OCI-LY3 (cell line): ENCODE measurements at regions not wholly inside any gene's neighbourhood (a gene's known extent, or its start where the extent isn't known, plus 50 kb on each side); places are given as distances from the start of the nearest gene placed in this dataset.

Experiments used
- H2AFZ ChIP-seq: fragments of 200-600, 300-600 bp; shearing (Covaris generic); 2 replicates; pipeline ENCODE4 v1.6.0; 2014; ENCODE audit warnings: antibody characterized with exemption, low read depth, low read length
- H3K27ac ChIP-seq: fragments of 200-600, 300-600 bp; sonication (generic); 2 replicates; pipeline ENCODE4 v1.5.1; 2014; ENCODE audit warnings: mild to moderate bottlenecking, low read length, moderate library complexity, mixed read lengths
- H3K27me3 ChIP-seq: fragments of 200-600, 300-600 bp; sonication (generic); 2 replicates; pipeline ENCODE4 v1.6.1; 2014; ENCODE audit warnings: low read depth, low read length, mixed read lengths
- H3K36me3 ChIP-seq: fragments of 200-600, 300-600 bp; sonication (generic); replicated peaks from 2 replicates; pipeline ENCODE3; 2014; ENCODE audit warnings: low read depth, low read length, mixed read lengths
- H3K4me1 ChIP-seq: fragments of 300-600, 200-600 bp; sonication (generic); 2 replicates; pipeline ENCODE4 v1.6.1; 2014; ENCODE audit warnings: low read length, mixed read lengths
- H3K4me2 ChIP-seq: fragments of 200-600, 300-600 bp; sonication (generic); 2 replicates; pipeline ENCODE4 v1.6.1; 2014; ENCODE audit warnings: low read length, mixed read lengths
- H3K4me3 ChIP-seq: fragments of 300-600, 200-600 bp; sonication (generic); 2 replicates; pipeline ENCODE4 v1.5.1; 2014; ENCODE audit warnings: antibody characterized with exemption, mild to moderate bottlenecking, low read length, moderate library complexity
- H3K79me2 ChIP-seq: fragments of 300-600, 200-600 bp; shearing (Covaris generic); 2 replicates; pipeline ENCODE4 v1.6.1; 2014; ENCODE audit warnings: mild to moderate bottlenecking, low read length, mixed read lengths
- H3K9ac ChIP-seq: fragments of 300-600, 200-600 bp; shearing (Covaris generic); 2 replicates; pipeline ENCODE4 v1.6.0; 2014; ENCODE audit warnings: mild to moderate bottlenecking, low read length, moderate library complexity
- H3K9me3 ChIP-seq: fragments of 200-600, 300-600 bp; shearing (Covaris generic); 2 replicates; pipeline ENCODE4 v1.6.1; 2014; ENCODE audit warnings: low read length, mixed read lengths; ENCODE audit not compliant: insufficient read depth
- H4K20me1 ChIP-seq: fragments of 200-600, 300-600 bp; sonication (generic); 2 replicates; pipeline ENCODE4 v1.6.1; 2016; ENCODE audit warnings: low read length, mixed read lengths; ENCODE audit not compliant: insufficient read depth
- EZH2phosphoT487 ChIP-seq: fragments of 200-600 bp; shearing (Covaris generic); IDR thresholded peaks from 2 replicates; pipeline ENCODE4 v1.6.1; 2018; ENCODE audit warnings: antibody characterized with exemption, mixed run types, low read depth
- TF ChIP-seq, protein P1 (sequence below): fragments of 200-600, 300-600 bp; sonication (generic); IDR thresholded peaks from 2 replicates; pipeline ENCODE4 v1.5.1; 2014; ENCODE audit warnings: antibody characterized with exemption, low read length, low read depth

GRCh38 chr5:56508249-56508648 lies 275.1 kb upstream of the ANKRD55 start:
- H3K9me3 ChIP-seq = no peaks in the 10 kb centered on the region
- no peak overlapping the region for H3K4me2 ChIP-seq
- H3K27ac ChIP-seq = no peak overlapping the region
- no peak overlapping the region for H3K4me3 ChIP-seq
- no peaks in the 10 kb centered on the region for H4K20me1 ChIP-seq
- TF ChIP-seq EZH2phosphoT487 = no peak
- TF ChIP-seq, protein P1, sequence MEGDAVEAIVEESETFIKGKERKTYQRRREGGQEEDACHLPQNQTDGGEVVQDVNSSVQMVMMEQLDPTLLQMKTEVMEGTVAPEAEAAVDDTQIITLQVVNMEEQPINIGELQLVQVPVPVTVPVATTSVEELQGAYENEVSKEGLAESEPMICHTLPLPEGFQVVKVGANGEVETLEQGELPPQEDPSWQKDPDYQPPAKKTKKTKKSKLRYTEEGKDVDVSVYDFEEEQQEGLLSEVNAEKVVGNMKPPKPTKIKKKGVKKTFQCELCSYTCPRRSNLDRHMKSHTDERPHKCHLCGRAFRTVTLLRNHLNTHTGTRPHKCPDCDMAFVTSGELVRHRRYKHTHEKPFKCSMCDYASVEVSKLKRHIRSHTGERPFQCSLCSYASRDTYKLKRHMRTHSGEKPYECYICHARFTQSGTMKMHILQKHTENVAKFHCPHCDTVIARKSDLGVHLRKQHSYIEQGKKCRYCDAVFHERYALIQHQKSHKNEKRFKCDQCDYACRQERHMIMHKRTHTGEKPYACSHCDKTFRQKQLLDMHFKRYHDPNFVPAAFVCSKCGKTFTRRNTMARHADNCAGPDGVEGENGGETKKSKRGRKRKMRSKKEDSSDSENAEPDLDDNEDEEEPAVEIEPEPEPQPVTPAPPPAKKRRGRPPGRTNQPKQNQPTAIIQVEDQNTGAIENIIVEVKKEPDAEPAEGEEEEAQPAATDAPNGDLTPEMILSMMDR = no peak
- H2AFZ ChIP-seq = no peak overlapping the region
- no peaks in the 10 kb centered on the region for H3K79me2 ChIP-seq
- H3K36me3 ChIP-seq = no peaks in the 10 kb centered on the region
- H3K4me1 ChIP-seq = peaks cover 3% of the 10 kb centered on the region; the same call in 1 of the 2 replicates
- no peak overlapping the region for H3K9ac ChIP-seq
- no peaks in the 10 kb centered on the region for H3K27me3 ChIP-seq

- TF ChIP-seq, protein P1 = no peak
- TF ChIP-seq EZH2phosphoT487 = no peak
- no peak overlapping the region for H3K27ac ChIP-seq
- H3K4me1 ChIP-seq = peaks cover 6% of the 10 kb centered on the region
Observed at GRCh38 chr5:56507351-56507930, 274.3 kb upstream of the ANKRD55 start.

GRCh38 chr5:56506211-56506965 lies 273.3 kb upstream of the ANKRD55 start:
- Histone ChIP-seq H2AFZ (no peak overlapping the region), H3K36me3 (no peaks in the 10 kb centered on the region), H3K9me3 (no peaks in the 10 kb centered on the region), H3K4me3 (no peak overlapping the region), H3K79me2 (no peaks in the 10 kb centered on the region), H3K27me3 (no peaks in the 10 kb centered on the region), H3K4me2 (no peak overlapping the region), H4K20me1 (no peaks in the 10 kb centered on the region), H3K4me1 (peaks cover 14% of the 10 kb centered on the region), H3K27ac (no peak overlapping the region), H3K9ac (no peak overlapping the region)
- TF ChIP-seq, protein P1 = no peak
- TF ChIP-seq EZH2phosphoT487 = no peak

More at GRCh38 chr5:56507351-56507930, 274.3 kb upstream of the ANKRD55 start:
- no peak overlapping the region for H3K4me2 ChIP-seq
- H3K9me3 ChIP-seq = no peaks in the 10 kb centered on the region
- no peak overlapping the region for H2AFZ ChIP-seq
- no peaks in the 10 kb centered on the region for H3K27me3 ChIP-seq
- no peak overlapping the region for H3K4me3 ChIP-seq
- no peaks in the 10 kb centered on the region for H3K36me3 ChIP-seq
- H4K20me1 ChIP-seq = no peaks in the 10 kb centered on the region
- no peaks in the 10 kb centered on the region for H3K79me2 ChIP-seq
- H3K9ac ChIP-seq = no peak overlapping the region

DNA sequence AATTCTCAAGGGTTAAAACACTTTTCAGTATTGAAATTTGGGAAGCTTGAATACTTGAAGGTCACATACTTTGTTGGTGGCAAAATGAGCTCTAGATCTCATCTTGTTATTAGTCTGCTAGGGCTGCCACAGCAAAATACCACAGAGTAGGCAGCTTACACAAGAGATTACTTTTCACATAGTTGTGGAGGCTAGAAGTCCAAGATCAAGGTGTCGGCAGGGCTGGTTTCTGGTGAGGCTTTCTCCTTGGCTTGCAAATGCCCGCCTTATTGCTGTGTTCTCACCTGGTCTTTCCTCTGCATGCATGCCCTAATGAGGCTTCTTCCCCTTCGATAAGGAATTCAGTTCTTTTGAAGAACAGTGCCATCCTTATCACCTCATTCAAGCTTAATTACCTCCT lies 270.8 kb upstream of the ANKRD55 start:
- H3K4me2 ChIP-seq = no peak overlapping the region
- no peak overlapping the region for H3K9ac ChIP-seq
- TF ChIP-seq, protein P1 = no peak
- TF ChIP-seq EZH2phosphoT487 = no peak
- H4K20me1 ChIP-seq = no peaks in the 10 kb centered on the region
- H3K27me3 ChIP-seq = no peaks in the 10 kb centered on the region
- no peaks in the 10 kb centered on the region for H3K79me2 ChIP-seq
- no peak overlapping the region for H3K27ac ChIP-seq
- no peaks in the 10 kb centered on the region for H3K36me3 ChIP-seq
- H3K9me3 ChIP-seq = no peaks in the 10 kb centered on the region
- H3K4me3 ChIP-seq = no peak overlapping the region
- H3K4me1 ChIP-seq = peaks cover 14% of the 10 kb centered on the region
- H2AFZ ChIP-seq = no peak overlapping the region
